Fibroblast of lung (primary cell): ENCODE measurements at regions not wholly inside any gene's neighbourhood (a gene's known extent, or its start where the extent isn't known, plus 50 kb on each side); places are given as distances from the start of the nearest gene placed in this dataset.

ENCODE experiments used
- CTCF ChIP-seq, 2 donors: IDR thresholded peaks in 1 of 2; conservative IDR thresholded peaks in 1 of 2; 1 replicate in 1 of 2; 2 replicates in 1 of 2; pipeline ENCODE4 v1.5.1; 2011 to 2012; ENCODE audit warnings: low read length in 2 of 2, control low read depth in 1 of 2, inconsistent platforms in 1 of 2, low read depth in 1 of 2, mild to moderate bottlenecking in 1 of 2
- EZH2 ChIP-seq: IDR thresholded peaks from 2 replicates; pipeline ENCODE4 v1.5.1; 2012; ENCODE audit warnings: low read length, control low read depth, mild to moderate bottlenecking; ENCODE audit errors: missing control alignments

DNA sequence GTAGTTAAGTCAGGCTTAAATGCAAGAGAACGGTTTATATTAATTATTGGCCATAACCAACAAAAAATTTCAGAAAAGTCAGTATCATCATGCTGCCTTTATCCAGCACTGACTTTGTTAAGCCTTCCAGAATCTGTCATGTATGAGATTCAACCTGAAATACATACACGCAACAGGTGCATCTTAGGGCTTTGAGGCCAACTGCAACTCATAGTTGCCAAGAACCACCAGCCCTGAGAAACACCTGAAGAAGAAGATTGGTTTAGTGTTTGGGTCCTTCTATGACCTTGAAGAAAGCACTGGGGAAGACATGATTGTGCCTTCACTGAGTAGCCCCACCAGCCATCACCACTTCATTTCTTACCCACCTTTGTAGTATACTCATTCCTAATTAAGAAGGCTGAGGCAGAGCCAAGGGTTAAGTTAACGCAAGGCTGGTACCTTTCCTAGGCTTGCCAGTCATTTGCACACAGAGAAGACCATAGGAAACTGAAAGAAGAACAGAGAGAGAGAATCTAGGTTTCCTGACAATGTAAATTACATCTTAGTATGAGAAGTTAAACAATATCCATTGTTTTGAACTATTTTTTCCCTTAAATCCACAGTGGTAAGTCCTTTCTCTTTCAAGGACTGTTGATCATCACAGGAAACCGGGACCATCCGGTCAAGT lies 200.1 kb upstream of the PRKCQ start:
- no peak for TF ChIP-seq CTCF (conservative IDR thresholded peaks at IDR 0.05 in 1 of 2, IDR thresholded peaks at IDR 0.05 in 1 of 2; ENCODE audit: low read depth in 1 of 2, low read length in 2 of 2)
- no peak for TF ChIP-seq EZH2
